Spleen (tissue), 11 donors: ENCODE measurements at regions not wholly inside any gene's neighbourhood (a gene's known extent, or its start where the extent isn't known, plus 50 kb on each side); places are given as distances from the start of the nearest gene placed in this dataset.

ENCODE experiments used
- DNase-seq: peaks from one replicate; pipeline ENCODE4 v3.0.0-alpha.2; 2020
- H3K27ac ChIP-seq, 8 donors: fragments of 200-600 bp; sonication (generic) in 7 of 8; 1 replicate in 4 of 8; 2 replicates in 4 of 8; pipeline versions ENCODE4 v1.5.0 to v1.8.0; 2016 to 2021; ENCODE audit warnings: inconsistent platforms in 4 of 8, mild to moderate bottlenecking in 4 of 8, moderate library complexity in 1 of 8
- H3K27me3 ChIP-seq, 7 donors: fragments of 200-600 bp; sonication (generic) in 6 of 7; replicated peaks in 1 of 7; 1 replicate in 4 of 7; 2 replicates in 3 of 7; pipeline versions ENCODE4 v1.5.0 to v1.8.0; 2016 to 2021; ENCODE audit warnings: inconsistent platforms in 3 of 7, mild to moderate bottlenecking in 1 of 7
- H3K36me3 ChIP-seq, 6 donors: fragments of 200-600 bp; sonication (generic) in 5 of 6; 1 replicate in 4 of 6; 2 replicates in 2 of 6; pipeline versions ENCODE4 v1.5.0 to v1.8.0; 2016 to 2021; ENCODE audit warnings: inconsistent platforms in 2 of 6
- H3K4me1 ChIP-seq, 6 donors: fragments of 200-600 bp; sonication (generic) in 5 of 6; 1 replicate in 3 of 6; 2 replicates in 3 of 6; pipeline versions ENCODE4 v1.5.0 to v1.8.0; 2016 to 2021; ENCODE audit warnings: inconsistent platforms in 3 of 6
- H3K4me3 ChIP-seq, 8 donors: fragments of 200-600 bp; sonication (generic) in 7 of 8; 1 replicate in 4 of 8; 2 replicates in 4 of 8; pipeline versions ENCODE4 v1.5.0 to v1.8.0; 2016 to 2021; ENCODE audit warnings: inconsistent platforms in 4 of 8, mild to moderate bottlenecking in 4 of 8, moderate library complexity in 2 of 8
- H3K9me3 ChIP-seq, 8 donors: fragments of 200-600 bp; sonication (generic) in 7 of 8; 1 replicate in 4 of 8; 2 replicates in 4 of 8; pipeline versions ENCODE4 v1.5.0 to v1.8.0; 2016 to 2021; ENCODE audit warnings: inconsistent platforms in 4 of 8
- POLR2A ChIP-seq, 3 donors: fragments of 450-650 bp; IDR thresholded peaks; one replicate each; pipeline ENCODE4 v1.5.1; 2017; ENCODE audit warnings: antibody characterized with exemption in 3 of 3, mild to moderate bottlenecking in 1 of 3
- POLR2AphosphoS5 ChIP-seq, 3 donors: sonication (generic); formaldehyde crosslinking; IDR thresholded peaks; one replicate each; pipeline ENCODE4 v1.5.1; 2017; ENCODE audit warnings: antibody characterized with exemption in 3 of 3
- WGBS, 5 donors: extraction: QIAGEN DNeasy Blood & Tissue Kit in 3 of 5; methylation state at CpG; one replicate each; pipeline versions ENCODE4 v1.1.5 to v1.1.7; 2013 to 2018; 5-methylcytosine and 5-hydroxymethylcytosine counted together
- intact Hi-C: fragments of 100-400 bp; cut with DNase I; formaldehyde crosslinking; loops from one replicate; pipeline ENCODE4 v1.15.0; 2023; ENCODE audit warnings: low total_unique reads
- TF ChIP-seq, protein P1 (sequence below), 11 experiments: fragments of 200-600 bp in 7 of 11; fragments of 450-650 bp in 4 of 11; sonication (generic) in 4 of 11; IDR thresholded peaks in 8 of 11; conservative IDR thresholded peaks in 3 of 11; 1 replicate in 7 of 11; 2 replicates in 4 of 11; pipeline versions ENCODE4 v1.4.0 to v1.8.0; 2016 to 2021; ENCODE audit warnings: antibody characterized with exemption in 11 of 11, inconsistent platforms in 4 of 11, mild to moderate bottlenecking in 1 of 11
- donor health status: healthy with polysubstance abuse.
- donor health status: DM: no; HTN: no; CAD: no; lungs with moderate emphysema.
- donor health status: DM: no; HTN: no; CAD: no.
- donor health status: Bipolar disorder and iron deficiency.
- donor health status: healthy.
- donor health status: DM: no; HTN: no; CAD: no.
- donor health status: DM: yes; HTN: yes; CAD: no.

GRCh38 chr2:188219541-188219940 is 72.1 kb upstream of the GULP1 start:
- Histone ChIP-seq H3K27me3 (no peaks in the 10 kb centered on the region), H3K36me3 (no peaks in the 10 kb centered on the region), H3K4me1 (no peaks in the 10 kb centered on the region), H3K9me3 (no peaks in the 10 kb centered on the region), H3K27ac (no peak overlapping the region), H3K4me3 (no peak overlapping the region)
- intact Hi-C loops: no loop called here
- no peak for DNase-seq
- 72 to 94% (median 78%) methylated on average over 1 of the region's 1 CpG for WGBS, 5 donors
- TF ChIP-seq POLR2A (IDR thresholded peaks at IDR 0.05): no peak
- TF ChIP-seq POLR2AphosphoS5 (IDR thresholded peaks at IDR 0.05): no peak
- TF ChIP-seq, protein P1, sequence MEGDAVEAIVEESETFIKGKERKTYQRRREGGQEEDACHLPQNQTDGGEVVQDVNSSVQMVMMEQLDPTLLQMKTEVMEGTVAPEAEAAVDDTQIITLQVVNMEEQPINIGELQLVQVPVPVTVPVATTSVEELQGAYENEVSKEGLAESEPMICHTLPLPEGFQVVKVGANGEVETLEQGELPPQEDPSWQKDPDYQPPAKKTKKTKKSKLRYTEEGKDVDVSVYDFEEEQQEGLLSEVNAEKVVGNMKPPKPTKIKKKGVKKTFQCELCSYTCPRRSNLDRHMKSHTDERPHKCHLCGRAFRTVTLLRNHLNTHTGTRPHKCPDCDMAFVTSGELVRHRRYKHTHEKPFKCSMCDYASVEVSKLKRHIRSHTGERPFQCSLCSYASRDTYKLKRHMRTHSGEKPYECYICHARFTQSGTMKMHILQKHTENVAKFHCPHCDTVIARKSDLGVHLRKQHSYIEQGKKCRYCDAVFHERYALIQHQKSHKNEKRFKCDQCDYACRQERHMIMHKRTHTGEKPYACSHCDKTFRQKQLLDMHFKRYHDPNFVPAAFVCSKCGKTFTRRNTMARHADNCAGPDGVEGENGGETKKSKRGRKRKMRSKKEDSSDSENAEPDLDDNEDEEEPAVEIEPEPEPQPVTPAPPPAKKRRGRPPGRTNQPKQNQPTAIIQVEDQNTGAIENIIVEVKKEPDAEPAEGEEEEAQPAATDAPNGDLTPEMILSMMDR (IDR thresholded peaks at IDR 0.05 in 8 of 11, conservative IDR thresholded peaks at IDR 0.05 in 3 of 11): no peak

- Histone ChIP-seq H3K27me3 (no peaks in the 10 kb centered on the region), H3K9me3 (no peaks in the 10 kb centered on the region), H3K4me3 (no peak overlapping the region), H3K4me1 (no peaks in the 10 kb centered on the region), H3K36me3 (no peaks in the 10 kb centered on the region), H3K27ac (no peak overlapping the region)
- TF ChIP-seq, protein P1 (IDR thresholded peaks at IDR 0.05 in 8 of 11, conservative IDR thresholded peaks at IDR 0.05 in 3 of 11): no peak
- TF ChIP-seq POLR2AphosphoS5 (IDR thresholded peaks at IDR 0.05) (no peak), POLR2A (IDR thresholded peaks at IDR 0.05) (no peak)
- 83 to 95% (median 88%) methylated on average over 2 of the region's 2 CpGs for WGBS, 5 donors
- no peak for DNase-seq
- intact Hi-C loops: no loop called here
These were observed 71.1 kb upstream of the GULP1 start for GRCh38 chr2:188220535-188220934.

DNA sequence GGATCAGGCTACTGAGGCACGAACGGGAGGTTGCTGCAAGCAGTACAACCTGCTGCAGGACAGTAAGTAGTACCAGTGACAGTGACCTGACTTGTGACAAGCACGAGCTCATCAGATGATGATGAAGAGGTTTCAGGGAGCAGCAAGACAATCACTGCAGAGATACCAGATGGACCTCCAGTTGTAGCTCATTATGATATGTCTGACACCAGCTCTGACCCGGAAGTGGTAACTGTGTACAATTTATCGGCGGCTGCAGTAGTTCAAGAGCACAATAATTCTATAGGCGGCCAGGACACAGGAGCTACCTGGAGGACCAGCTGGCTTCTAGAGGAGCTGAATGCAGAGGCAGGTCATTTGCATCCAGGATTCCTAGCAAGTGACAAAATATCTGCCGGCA is 64.0 kb upstream of the GULP1 start:
- no peaks in the 10 kb centered on the region for H3K36me3 ChIP-seq
- no peak overlapping the region for H3K27ac ChIP-seq
- intact Hi-C loops: no loop called here
- no peaks in the 10 kb centered on the region for H3K27me3 ChIP-seq
- H3K4me3 ChIP-seq: no peak overlapping the region
- H3K4me1 ChIP-seq: no peaks in the 10 kb centered on the region
- TF ChIP-seq POLR2A (IDR thresholded peaks at IDR 0.05) (no peak), POLR2AphosphoS5 (IDR thresholded peaks at IDR 0.05) (no peak)
- TF ChIP-seq, protein P1 (IDR thresholded peaks at IDR 0.05 in 8 of 11, conservative IDR thresholded peaks at IDR 0.05 in 3 of 11): no peak
- H3K9me3 ChIP-seq: peaks cover 0 to 8% (median 0%) of the 10 kb centered on the region in 8 donors
- no peak for DNase-seq
- 86 to 98% (median 92%) methylated on average over 8 of the region's 8 CpGs for WGBS, 5 donors

- no peak for DNase-seq
- Histone ChIP-seq H3K4me1 (no peaks in the 10 kb centered on the region), H3K9me3 (peaks cover 3 to 49% (median 17%) of the 10 kb centered on the region in 8 donors), H3K27me3 (no peaks in the 10 kb centered on the region), H3K36me3 (no peaks in the 10 kb centered on the region), H3K27ac (no peak overlapping the region), H3K4me3 (no peak overlapping the region)
- 75 to 92% (median 85%) methylated on average over 5 of the region's 5 CpGs for WGBS, 5 donors
- intact Hi-C loops: no loop called here
- TF ChIP-seq POLR2A (IDR thresholded peaks at IDR 0.05) (no peak), POLR2AphosphoS5 (IDR thresholded peaks at IDR 0.05) (no peak)
- TF ChIP-seq, protein P1 (IDR thresholded peaks at IDR 0.05 in 8 of 11, conservative IDR thresholded peaks at IDR 0.05 in 3 of 11): no peak
These were observed 56.3 kb upstream of the GULP1 start for GRCh38 chr2:188235364-188235763.
